Epidermal melanocyte (primary cell): ENCODE measurements at regions not wholly inside any gene's neighbourhood (a gene's known extent, or its start where the extent isn't known, plus 50 kb on each side); places are given as distances from the start of the nearest gene placed in this dataset.

Experiments
- DNase-seq: peaks from one replicate; pipeline ENCODE4 v3.0.0; 2011; ENCODE audit warnings: low spot score; ENCODE audit not compliant: insufficient read length

DNA sequence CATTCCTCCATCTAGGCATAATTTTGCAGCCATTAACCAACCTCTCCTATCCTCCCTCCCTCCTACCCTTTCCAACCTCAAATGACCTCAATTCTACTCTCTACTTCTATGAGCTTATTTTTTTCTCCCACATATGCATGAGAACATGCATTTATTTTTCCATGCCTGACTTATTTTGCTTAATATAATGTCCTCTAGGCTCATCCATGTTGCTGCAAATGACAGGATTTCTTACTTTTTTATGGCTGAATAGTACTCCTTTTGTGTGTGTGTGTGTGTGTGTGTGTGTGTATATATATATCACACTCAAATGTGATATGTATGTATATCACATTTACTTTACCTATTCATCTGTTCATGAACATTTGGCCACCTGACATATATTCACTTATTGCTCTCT is 339.4 kb downstream of the SIPA1L2 start:
- DNase-seq, result no peak

DNA sequence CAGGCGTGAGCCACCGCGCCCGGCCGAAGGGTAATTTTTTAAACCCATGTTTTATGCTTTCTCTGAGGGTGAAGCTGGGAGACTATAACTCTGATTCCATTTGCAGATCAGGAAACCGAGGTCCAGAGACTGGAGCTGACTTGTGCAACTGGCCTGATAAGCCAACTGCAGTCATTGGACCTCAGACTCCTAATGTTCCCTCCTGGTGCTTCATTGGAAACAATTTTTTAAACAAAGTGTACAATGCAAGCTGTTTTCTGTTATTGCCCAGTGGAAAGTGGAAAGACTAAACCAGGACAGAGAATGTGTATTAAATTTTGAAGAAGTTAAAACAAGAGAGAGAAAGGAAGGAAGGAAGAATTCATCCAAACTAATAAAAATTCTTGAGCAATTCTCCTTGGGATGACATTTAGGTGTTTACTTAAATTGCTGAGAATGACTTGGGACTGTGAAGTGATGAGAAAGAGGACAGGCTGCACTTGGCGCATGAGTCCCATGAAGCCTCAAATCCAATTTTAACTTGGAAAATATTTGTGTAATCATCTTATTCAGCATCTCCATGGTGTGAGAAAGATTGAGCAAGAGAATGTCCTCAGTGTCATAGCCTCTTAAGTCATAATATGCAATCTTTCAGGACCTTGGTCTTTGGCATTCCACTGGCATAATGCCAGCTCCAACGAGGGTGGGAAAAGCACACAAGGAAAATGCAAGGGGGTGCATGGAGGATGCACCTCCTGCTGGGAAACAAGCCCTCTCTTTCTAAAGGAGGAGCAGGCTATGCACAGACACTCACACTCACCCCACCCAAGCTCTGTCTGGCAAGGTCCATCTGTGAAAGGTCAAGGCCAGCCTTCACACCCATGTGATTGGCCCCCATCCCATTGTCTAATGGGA is 342.0 kb downstream of the SIPA1L2 start:
- no peak for DNase-seq

DNA sequence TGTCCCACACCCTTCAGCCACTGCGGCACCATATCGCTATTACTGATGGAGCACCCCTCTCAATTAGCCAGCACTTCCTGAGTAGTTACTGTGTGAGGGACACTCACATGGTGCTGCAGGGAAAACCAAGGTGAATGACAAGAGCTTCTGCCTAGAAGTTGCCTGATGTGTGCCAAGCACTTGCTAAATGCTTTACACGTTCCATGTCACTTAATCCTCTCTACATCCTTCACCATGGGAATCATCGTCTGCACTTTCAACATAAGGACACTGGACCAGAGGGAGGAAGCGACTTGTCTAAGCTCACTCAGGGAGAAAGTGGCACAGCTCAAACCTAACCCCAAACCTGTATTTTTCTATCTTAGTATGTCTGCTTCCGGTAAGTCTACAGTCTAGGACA is 344.8 kb downstream of the SIPA1L2 start:
- no peak for DNase-seq

DNA sequence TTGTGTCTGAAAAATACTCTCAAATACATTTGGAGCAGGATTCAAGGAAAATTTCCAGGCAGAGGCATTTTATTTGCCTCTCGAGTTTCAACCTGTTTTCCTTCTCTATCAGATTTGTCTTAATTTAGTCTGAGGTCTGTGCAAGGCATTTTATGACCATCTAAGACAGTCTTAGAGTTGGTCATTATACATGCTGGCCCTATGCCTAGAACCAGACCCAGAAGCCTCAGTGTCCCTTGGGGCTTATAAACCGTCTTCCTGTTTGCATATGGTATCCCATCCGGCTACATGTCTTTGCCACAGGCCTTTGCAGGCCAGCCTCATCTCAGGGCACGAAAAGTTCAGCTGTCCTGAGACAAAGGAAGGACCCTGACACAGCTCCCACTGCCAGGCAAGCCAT is 346.1 kb downstream of the SIPA1L2 start:
- DNase-seq, result no peak

DNA sequence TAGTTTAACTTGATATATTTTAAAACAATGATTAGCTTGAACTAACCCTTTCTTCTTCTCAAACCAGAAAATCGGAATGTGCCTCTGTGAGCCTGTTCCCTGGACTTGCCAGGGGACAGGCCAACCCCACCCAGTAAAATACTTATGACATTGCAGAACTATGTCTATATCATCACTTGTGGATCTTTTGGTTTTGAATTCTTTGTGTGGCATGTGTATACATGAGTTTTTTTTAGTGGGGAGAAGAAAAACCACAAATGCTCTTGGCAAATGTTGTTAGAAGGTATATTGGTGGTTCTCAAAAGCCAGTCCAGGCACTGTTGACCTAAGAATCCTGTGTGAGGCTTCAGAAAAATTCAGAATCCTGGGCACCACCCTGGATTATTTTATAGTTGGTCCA is 347.4 kb downstream of the SIPA1L2 start:
- no peak for DNase-seq

DNA sequence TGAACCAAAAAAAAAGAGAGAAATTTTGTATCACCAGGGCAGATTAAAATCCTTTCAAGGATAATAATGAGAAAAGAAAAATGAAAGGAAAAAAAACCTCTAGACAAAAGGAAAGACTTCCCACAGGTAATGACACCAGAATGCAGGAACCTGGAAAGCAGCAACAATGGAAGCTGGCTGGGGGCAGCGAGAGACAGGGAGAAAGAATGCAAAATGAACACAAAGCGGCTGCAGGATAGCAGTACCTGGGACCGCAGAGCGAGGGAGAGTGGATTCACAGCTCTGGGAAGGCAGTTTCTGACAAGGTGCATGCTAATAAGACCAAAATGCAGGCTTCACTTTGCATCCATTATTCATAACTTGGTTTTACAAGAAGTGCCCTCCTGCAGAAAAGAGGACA is 349.0 kb downstream of the SIPA1L2 start:
- no peak for DNase-seq

DNA sequence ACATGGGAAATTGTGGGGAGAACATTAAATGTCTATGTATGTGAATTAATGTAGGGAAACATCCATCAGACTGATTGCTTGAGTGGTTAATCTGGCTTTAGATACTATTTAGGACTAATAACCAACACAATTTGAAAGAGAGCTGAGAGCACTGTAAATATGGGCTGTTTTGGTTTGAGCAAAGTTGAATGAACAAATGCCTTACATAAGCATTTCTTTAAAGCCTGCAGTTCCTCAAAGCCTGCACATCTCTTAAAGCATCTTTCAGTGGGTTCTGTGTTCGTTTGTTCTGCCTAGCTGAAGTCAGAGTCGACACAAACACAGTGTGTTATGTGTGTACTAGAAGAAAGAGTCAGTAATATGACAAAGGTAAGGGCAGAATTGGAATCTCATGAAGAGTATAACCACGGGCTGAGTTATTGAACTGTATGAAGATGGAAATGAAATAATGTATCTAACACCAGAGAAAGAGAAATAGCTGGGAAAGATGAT is 350.0 kb downstream of the SIPA1L2 start:
- no peak for DNase-seq

DNA sequence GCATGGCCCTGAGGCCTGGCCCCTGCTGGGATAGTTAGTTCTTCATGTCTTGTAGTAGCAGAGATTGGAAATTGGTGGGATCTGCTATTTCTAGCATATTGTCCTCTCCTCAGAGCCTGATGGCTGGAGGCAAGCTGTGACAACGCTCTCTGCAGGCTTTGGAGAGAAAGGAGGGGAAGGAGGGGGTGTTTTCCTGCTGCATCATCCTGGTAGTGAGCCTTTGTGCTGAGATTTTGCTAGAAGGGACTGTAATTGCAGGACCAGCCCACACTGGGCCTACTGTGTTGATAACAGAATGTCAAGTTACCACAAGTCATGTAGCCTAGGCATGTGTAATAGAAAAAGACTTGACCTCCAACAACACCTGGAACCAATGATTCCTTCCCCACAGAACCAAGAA is 351.0 kb downstream of the SIPA1L2 start:
- DNase-seq, result no peak

DNA sequence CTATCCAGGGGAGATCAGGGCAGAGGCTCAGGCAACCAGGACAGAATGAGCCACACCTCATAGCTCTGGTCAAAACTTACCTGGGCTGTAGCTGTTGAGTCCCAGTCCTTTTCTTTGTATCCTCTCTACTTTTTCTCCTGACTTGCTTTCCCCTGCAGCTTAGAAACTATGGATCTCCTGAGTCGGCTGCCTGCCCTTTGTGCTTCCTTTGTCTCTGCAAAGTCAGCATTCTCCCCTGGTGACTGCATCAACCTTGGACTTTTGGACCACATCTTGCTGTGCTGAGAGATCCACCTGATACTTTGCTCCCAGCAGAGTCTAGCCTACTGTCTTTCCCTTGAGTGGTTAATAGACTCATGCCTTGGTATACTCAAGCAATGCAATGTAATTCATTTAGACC is 353.3 kb downstream of the SIPA1L2 start:
- DNase-seq, result no peak

DNA sequence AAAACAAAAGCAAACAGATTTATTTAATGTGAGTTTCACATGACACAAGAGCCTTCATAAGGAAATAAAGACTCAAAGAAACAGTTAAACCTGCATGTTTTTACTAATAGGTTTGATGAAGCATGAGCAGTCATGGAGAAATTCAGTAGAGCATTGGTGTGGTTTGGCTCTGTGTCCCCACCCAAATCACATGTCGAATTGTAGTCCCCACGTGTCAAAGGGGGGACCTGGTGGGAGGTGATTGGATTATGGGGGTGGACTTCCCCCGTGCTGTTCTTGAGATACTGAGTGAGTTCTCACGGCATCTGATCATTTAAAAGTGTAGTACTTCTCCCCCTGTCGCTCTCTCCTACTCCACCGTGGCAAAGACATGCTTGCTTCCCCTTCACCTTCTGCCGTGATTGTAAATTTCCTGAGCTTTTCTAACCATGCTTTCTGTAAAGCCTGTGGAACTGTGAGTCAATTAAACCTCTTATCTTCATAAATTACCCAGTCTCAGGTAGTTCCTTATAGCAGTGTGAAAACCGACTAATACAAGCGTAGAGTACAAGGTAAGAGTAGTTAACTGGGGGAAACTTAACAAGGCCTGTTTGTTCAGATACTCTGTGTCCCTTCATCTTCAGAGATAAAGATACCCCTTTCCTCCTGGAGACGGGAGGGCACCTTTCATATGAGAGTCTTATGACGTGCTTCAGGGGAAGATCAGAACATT is 354.8 kb downstream of the SIPA1L2 start:
- DNase-seq, result no peak

DNA sequence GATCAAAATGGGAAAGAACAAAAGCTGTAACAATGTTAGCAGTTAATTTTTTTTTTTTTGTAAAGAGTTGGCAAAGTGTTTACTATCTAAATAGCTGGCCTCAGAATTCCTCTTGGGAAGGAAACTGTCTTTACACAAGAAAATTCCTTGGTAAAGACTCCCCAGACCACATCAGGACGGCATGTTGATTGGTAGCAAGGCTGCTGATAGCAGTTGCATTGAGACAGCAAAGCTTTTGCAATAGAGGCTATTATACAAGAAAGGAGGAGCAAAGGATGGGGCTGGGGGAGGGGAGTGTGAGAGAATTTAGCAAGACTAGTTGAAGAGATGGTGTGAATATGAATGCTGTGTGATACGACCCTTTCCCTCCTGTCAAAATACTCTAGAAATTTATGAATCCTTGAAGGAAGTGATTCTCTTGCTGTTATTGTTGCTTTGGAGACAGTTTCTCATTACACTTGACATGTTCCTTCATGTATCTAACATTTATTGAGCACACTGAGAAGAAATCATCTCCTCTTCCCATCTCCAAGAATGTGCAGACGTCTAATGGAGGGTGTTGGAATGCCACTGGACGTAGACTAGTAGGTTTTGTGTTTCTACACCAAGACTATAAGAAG is 355.6 kb downstream of the SIPA1L2 start:
- no peak for DNase-seq

DNA sequence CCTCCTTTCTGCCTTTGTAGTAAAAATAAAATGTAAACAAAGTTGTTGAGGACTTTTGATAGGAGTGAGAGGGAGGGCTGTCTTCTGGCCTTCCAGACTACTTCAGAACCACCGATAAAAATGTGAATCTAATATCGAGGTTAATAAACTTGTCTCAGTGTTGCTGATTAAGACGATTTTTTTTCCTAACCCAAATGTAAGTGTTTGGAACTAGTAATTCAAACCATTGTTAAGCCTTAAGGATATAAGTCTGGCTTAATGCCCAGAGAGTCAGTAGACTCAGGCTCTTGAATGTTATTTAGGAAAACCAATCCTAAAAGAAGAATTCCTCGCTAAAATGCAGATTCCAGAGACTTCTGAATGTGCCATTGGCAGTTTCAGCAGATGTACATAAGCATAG is 356.9 kb downstream of the SIPA1L2 start:
- DNase-seq, result no peak

DNA sequence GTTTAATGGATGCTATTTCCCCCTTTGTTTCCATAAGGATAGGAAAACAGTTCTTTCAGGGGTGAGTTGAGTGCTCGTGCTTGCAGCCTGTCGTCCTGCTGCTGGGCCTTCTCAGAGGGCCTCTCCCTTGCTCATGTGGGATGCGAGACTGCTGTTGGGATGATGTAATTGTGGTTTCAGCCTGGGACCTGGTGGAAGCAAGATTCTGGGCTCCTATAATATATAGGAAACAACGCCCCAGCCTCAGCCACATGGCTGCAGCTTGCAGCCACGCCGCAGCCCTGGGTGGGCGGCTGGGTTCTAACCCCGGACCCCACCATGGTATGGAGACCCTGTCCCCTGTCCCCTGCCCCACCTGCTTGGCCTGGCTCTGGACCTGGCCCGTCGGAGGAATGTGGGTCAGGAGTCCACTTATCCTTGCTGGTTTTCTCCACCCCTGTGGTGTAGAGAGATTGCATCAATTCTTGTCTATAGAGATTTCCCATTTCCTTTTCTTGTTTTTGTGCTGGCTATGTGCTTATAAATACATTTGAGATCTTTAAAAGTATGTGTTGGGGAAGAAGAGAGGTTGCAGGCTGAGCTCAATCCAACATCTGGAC is 357.8 kb downstream of the SIPA1L2 start:
- DNase-seq, result no peak

DNA sequence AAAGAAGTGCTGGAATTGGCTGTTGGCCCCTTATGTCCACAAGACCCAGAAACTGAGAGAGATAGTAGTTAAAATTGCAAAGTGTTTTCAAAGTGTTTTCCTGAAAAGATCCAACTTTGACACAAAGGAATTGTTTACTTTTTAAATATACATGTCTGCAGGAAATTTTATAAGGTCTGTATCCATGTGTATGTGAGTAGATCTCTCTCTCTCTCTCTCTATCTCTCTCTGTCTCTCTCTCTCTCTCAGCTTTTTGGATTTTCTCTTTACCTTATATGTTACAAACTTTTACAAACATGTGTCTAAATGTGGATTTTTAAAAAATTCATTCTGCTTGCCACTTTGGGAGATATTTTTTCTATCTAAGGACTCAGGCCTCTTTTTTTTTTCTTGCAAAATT is 358.6 kb downstream of the SIPA1L2 start:
- no peak for DNase-seq

DNA sequence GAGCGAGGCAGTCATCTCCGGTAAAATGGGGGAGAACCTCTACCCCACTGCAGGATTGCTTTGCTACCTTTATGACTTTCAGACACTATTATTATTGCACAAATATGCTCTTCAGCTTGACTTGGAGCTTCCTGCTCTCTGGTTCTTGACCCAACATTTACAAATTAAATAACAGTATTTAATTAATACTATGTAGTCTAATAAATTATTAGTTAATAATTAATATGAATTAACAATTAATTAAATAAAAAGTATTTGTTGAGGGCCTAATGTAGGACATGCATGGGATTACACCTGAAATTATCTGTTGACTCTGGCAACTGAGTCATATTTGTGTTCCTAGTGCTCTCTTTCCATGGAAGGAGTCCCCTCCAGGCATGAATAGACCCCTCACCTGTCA is 359.9 kb downstream of the SIPA1L2 start:
- DNase-seq, result no peak

DNA sequence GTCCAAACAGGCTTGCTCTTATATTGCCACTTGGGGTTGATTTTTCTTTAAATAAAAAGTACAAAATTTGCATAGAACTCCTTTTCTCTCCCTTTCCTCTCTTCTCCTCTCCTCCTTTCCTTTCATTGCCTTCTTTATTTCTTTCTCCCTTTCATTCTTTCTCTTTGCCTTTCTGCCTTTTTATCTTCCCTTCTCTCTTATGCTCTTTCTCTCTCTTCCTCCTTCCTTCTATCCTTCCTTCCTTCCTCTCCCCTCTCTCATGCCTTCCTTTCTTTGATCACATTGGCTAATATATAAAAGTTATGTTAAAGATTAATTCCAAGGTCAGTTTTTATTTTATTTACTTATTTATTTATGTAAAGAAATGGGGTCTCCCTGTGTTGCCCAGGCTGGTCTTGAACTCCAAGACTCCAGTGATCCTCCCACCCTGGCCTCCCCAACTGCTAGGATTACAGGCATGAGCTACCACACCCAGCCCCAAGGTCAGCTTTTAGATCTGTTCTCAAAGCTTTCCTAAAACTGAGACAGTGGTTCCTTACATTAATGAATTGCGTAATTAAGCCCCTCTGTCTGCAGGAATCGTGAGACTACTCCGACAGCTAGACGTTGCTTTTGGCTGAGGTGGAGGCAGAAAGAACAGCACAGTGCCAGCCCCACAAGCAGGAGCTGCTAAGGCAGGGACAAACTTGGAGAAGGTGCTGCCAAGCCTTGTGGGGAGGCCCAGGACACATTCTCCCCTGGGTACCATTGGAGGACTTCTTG is 361.9 kb downstream of the SIPA1L2 start:
- no peak for DNase-seq

DNA sequence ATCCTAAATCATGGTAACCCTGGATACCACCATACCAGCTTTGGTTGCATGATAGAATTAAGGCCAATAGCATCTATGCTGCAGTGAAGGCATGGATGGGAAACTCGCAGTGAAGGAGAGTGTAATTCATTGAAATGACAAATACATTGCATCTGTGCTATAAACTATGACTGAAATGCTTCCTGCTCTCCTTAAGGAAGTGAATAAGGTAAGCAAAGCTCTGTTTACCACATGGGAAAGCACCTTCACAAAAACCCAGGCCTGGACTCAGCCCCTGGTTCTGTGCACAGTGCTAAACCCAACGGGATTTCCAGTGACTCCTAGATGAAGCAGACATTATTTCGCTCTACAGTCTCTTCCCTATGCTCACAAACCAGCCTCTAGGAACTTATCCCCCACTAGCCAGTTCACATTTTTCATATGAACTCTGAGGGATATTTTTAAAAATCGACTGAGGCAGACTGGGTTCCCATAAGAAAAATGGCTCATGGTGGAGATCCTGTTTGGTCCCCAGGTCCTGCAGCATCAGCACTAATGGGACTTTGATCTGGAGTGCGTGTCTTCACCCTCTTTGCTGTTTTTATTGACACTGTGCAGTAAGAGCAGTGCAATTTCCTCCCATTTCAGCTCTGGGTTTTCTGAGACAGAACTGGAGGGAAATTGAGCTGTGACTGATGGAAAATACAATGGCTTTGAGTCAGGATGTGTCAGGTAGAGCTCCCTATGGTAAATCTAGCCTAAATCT is 362.7 kb downstream of the SIPA1L2 start:
- no peak for DNase-seq

DNA sequence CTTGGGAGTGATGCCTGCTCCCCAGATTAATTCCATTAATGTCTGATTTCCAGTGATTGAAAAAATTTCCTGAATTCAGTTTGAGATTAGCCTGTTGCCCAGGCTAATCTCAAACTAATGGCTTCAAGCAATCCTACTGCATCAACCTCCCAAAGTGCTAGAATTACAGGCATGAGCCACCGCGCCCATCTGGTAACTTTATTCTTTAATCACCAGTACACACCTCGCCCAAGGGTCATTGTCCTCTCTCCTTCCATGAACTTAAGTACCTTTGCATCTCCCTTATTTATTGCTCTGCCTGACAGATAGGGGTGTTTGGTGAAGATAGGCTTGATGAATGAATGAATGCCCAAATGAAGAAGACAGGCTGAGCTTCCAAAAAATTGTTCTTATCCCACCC is 366.5 kb downstream of the SIPA1L2 start:
- no peak for DNase-seq

DNA sequence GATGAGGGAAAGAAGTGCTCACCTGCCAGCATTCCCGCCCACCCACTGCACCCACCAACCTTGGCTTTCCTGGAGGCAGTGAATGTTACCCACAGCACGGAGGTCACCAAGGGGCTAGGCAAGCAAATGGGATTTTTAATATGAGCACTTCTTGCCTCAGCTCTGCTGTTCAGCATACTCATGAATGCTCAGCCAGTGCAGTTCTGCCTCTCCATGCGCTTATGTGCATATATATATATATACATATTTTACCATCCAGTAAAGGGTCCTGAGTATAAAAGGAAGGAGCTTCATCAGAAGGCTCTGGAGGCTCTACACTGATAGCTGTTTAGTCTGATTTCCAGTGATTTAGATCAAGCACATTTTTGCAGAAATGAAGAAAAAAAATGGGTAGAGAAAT is 366.9 kb downstream of the SIPA1L2 start:
- no peak for DNase-seq

DNA sequence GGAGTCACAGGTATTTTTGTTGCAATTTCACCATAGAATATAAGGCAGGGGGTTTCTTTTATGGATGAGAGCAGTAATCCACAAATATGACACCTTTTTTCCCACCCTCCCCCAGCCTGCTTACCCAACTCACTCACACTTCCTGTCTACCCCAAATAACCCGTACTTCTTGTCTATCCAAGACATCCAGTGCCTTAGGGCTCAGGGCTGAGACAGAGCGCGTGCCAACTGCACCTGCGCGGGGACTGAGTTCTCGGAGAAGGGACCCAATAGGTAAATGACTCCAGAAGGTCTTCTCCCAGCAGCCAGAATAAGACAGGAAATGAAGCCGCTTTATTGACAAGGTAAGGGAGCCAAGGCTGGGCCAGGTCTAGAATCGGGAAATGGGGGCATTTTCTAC is 369.1 kb downstream of the SIPA1L2 start:
- DNase-seq, result no peak
